NCI-H146 (cell line): ENCODE measurements at regions not wholly inside any gene's neighbourhood (a gene's known extent, or its start where the extent isn't known, plus 50 kb on each side); places are given as distances from the start of the nearest gene placed in this dataset.
"Not testable (repeated sequence)": the region's sequence is repeated elsewhere in the genome, so short reads cannot be mapped to it uniquely, and the experiment has no call there.

Experiments used
- DNase-seq: peaks from one replicate; lab custom pipeline; 2025; lab: John Stamatoyannopoulos, UW

DNA sequence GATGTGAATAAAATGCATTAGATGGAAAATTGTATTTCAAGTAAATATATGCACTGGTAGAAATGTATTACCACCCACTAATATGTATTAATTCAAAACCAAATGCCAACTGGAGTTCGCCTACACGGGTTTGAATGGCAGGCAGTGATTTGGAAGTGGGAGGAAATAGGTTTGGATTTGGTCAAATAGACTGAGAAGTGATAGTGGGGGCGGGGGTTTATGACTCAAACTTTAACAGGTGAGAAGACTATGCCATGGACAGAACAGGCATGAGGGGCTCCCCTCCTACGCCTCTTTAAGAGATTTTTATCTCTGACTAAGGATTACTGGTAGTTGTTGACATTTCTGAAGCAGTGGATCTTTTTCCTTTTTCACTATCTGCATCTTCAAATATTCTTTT lies 677.8 kb downstream of the NTRK3 start:
- no peak for DNase-seq

DNA sequence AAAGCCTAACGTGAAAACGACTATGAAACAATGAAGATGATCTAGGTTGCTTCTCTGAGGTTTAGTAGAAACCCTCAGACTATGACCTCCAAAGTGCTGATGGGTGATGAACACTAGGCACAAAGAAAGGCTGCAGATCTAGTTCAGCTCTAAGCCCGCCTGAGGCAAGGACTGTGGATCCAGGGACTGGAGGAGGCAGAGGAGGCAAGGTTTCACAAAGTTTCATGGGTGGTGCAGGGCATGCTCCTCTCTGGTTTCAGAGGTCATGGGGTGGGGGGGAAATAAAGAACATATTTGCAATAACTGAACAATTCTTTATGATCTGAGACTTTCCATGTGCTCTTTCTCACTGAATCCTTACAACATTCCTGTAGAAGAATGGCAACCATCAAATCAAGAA lies 679.2 kb downstream of the NTRK3 start:
- DNase-seq, result no peak

DNA sequence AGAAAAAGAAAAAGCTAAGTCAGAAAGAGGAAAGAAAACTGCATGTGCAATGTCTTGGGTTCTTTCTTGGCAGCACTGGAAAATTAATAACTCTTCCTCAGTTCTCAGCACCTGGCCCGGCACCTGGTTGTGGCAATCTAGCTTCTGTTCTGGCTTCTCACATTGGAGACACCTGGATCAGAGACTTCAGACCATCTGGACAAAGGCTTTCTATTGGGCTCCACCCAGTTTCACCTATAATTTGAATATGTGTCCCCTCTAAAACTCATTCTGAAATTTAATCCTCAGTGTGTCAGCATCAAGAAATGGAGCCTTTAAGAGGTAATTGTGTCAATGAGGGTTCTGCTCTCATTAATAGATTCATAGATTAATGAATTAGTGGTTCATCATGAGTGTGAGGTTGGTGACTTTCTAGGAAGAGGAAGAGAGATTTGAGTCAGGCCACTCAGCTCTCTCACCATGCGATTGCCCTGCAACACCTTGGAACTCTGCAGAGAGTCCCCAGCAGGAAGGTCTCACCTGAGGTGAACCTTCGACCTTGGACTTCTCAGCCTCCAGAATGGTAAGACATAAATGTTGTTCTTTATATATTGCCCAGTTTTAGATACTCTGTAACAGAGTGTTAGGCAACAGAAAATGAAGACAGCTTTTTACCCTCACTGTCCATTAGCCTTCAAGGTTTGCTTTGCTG lies 679.9 kb downstream of the NTRK3 start:
- no peak for DNase-seq

DNA sequence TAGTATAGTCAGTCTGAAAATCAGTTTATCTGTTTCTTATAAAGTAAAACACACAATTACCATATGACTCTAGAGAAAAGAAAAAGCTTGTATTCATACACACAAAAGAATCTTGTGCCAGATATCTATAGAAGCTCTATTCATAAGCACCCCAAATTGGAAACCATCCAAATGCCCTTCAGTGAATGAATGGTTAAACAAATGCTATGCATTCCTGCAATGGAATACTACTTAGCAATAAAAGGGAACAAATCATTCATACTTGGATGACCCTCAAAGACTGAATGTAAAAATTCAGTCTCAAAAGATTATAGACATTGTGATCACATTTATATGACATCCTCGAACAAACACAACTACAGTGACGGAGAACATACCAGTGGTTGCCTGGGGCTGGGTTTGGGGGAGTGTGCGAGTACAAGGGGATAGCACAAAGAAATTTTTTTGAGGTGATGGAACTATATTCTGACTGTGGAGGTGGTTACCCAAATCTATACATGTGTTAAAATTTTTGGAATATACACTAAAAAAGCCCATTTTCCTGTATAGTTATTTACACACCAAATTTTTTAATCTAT lies 680.6 kb downstream of the NTRK3 start:
- no peak for DNase-seq

DNA sequence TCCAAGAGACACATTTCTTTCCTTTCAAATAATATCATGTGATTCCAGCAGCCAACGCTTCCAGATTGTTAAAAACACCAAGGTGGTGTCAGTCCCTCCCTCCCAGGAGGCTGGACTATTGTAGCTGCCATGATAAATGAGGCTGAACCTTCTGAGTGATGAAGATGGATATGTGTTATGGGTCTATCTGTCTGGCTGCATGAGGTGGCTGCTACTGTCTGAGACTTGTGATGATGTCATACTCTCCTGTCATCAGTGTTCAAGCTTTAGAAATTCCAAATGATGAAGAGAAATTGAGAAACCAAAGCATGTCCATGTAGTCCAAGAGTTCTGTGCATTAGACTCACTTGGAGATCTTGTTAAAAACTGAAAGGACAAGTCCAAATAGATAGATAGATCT lies 683.0 kb downstream of the NTRK3 start:
- no peak for DNase-seq

DNA sequence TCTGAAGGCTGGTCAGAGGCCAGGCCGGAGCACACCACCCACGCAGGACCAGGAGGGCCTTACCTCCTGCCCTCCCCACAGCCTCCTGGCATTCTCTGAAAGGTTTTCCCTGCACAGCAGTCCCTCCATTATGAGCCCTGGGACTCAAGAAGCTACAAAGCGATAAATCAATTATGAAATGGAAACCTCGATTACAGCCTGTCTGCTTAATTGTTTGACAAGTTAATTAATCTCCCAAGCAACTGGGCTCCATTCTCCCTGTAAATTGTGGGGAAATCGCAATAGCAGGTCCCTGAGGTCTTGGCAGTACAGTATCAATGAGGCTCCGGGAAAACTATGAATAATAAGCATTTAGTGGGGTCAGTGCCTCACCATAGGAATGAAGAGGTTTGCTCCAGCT lies 683.5 kb downstream of the NTRK3 start:
- DNase-seq, result no peak

DNA sequence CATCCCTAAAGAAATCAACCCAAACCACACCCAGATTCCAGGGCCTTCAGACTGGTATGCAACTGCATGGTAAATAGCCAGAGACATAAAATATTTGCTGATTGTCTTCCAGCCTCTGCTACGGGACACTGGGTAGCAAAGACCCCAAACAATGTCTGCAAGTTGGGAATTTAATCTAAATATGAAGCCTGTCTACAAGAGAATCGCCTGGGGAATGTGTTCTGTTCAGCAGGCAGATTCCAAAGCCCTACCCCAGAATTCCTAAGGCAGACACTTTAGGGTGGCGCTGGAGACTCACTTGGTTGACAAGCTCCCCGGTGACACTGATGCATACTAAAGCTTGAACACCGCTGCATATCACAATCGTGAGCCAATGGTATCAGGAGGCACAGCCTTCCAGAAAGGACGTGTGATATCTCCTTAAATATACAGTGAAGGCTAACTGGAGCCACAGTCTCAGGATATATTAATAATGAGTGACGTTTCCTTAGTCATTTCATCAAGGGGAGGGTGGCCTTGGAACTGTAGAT lies 684.1 kb downstream of the NTRK3 start:
- DNase-seq, result no peak

DNA sequence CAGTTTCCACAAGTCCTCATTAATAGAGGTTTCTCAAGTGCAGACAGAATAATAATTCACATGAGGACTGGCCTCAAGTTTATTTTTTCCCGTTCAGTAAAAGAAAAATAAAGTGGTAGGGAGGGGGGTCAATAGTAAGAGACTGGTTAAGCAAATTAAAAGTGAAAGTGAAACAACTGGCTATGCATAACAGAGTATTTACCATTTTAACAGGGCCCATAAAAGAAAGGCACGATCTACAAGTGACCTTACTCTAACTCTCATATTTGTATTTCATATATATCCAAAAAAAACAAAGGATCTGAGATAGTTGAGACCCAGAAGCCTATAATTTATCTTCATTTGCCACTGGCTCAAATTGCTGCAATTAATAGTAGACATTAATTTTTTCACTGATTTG lies 686.3 kb downstream of the NTRK3 start:
- no peak for DNase-seq

DNA sequence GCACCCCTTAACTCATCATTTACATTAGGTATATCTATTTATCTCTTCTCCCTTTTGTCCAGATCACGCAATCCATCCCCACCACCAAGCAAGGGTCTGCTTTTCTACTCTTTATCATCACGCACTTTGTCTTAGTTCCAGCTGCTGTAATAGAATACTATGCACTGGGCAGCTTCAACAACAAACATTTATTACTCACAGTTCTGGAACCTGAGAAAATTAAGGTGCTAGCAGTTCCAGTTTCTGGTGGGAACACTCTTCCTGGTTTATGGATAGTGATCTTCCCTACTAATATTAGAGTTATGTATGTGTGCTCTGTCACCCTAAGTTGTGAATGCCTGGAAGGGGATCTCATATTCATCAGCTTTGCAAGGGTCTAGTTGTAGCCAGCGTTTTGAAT lies 687.0 kb downstream of the NTRK3 start:
- DNase-seq, result no peak

DNA sequence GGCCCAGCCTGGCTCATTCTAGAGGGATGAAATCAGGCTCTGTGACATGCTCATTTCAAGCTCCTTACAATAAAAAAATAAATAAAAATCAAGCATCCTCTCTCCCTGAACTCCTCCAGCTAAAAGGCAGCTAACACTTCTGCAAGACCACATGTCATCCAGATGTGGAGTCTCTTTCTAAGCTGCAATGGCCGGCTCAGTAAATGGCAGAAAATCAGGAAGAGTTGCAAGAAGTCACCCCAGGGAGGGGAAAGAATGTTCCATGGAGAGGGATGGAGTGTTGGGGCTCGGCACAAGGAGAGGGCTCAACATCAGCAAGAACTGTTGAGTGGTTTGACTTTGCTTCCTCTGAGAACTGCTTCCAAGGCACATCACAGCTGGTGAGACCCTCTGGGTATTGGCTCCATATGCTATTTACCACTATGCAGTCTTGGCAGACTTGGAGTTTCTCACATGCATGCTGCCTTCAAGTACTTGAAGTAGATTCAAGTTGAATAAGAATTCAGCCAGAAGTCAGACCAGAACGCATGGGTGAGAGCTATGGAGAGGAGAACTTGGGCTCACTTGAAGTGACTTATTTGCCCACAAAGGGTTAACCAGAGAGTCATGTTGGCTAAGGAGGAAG lies 689.0 kb downstream of the NTRK3 start:
- DNase-seq, result no peak

DNA sequence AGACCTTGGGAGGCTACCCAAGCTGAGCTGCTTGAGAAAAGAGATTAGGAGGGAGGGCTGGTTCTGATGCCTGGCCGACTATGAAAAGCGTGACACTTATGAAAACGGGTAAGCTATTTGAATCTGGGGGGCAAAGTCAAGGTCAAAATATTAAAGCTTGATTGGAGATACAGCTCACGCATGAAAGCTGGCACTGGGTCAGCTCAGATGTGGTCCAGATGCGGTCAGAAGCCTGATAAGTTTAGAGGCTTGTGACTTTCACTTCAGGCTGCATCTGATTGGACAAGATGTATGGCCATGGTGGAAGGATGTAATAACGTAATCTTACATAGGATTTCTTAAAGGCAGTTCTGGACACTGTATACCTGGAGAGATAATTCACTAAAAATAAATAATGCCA lies 690.3 kb downstream of the NTRK3 start:
- no peak for DNase-seq

DNA sequence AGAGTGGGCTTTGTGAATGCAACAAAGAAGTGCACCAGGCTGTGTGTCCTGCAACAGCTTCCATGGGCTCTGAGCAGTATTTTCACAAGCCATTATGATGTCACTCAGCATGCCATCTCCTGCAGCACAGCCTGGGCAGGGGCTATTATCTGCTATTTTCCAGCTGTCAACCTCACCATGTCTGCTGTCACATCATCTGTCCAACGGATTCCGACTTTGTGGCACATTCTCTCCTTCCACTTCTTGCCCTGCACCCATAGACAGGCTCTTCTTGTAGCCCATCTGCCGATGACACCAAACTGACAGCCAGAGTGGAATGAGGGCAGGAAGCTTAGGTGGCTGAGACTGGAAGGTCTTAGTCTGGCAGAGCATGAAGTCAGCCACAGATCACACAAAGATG lies 691.9 kb downstream of the NTRK3 start:
- DNase-seq, result no peak

DNA sequence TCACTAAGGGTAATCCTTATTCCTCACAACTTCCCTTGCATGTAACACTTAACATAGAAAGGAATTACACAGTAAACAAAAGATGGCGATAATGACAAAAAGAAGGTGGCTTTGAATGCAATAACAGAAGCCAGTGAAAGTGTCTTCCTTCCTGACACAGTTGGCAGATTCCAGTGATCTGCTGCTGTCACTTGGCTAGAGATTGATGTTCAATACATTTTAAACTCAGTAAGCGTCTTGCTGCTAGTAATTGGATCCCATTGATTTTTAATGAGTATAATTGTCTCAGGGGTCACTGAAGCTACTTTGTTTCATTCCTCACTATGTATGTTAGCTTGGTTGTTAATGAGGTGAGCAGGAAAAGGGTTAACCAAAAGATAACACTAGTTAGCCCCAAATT lies 692.7 kb downstream of the NTRK3 start:
- no peak for DNase-seq

DNA sequence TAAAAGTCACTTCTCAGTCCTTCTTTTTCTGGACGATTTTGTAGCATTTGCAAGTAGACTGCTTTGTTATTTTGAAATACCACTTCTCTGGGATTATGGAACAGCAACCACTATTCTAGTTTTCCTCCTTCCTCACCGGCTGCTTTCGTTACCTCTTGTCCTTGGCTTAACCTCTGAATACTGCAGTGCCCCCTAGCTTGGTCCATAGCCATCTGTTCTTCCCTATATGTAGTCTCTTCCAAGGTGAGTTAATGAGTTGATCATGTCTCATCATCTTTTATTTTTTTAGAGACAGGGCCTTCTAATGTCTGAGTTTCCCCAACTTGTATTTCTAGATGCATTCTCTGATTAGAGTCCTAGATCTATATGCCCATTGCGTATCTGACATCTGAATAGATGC lies 694.3 kb downstream of the NTRK3 start:
- DNase-seq, result no peak

DNA sequence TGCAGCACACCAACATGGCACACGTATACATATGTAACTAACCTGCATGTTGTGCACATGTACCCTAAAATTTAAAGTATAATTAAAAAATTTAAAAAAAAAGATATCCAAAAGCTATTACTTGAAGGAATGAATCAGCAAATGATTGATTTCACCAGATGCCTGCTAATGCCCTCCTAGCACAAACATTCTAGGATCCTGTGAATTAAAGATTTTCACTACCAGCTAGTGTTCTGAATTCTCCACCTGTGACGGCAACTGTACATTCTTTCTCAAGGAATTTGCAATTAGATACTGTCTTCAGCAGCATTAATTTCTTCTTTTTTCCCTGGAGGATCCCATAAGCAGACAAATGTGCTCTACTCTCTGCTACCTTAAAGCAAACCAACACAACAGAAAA lies 694.9 kb downstream of the NTRK3 start:
- DNase-seq, result no peak

DNA sequence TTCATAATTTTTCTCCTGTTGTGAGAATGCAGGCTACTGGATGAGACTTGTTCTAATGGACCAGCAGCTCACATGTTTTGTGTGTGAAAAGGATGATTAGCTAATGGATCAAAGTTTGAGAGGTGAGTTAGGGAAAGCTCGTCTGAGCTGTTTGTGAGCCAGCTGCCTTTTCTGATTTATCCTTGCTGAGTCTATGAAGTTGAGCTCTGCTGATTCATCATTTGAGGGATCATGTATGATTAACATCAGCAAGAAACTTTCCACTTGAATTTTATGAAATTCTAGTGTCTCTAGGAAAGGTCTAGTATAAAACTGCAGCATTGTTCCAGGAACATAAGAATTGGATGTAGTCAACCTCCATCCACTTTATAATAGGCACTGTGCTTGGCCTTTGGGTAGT lies 698.7 kb downstream of the NTRK3 start:
- DNase-seq, result no peak

DNA sequence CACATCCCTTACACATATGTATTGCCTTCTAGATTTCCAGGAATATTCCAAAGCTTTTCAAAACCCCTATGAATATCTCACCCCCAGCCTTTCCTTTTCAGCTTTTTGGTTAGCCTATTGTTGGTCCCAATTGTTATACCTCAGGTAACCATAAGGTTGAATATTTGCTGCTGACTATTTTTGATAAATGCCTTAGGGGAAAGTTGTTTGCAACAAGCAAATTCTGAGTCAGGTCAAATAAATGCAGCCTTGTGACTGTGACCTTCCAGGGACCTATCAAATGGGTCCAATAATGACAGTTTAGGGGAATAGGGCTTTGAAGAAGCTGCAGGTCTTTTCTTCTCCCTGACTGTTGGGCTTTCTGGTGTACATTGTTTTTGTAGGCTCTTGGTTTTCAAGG lies 699.7 kb downstream of the NTRK3 start:
- no peak for DNase-seq

DNA sequence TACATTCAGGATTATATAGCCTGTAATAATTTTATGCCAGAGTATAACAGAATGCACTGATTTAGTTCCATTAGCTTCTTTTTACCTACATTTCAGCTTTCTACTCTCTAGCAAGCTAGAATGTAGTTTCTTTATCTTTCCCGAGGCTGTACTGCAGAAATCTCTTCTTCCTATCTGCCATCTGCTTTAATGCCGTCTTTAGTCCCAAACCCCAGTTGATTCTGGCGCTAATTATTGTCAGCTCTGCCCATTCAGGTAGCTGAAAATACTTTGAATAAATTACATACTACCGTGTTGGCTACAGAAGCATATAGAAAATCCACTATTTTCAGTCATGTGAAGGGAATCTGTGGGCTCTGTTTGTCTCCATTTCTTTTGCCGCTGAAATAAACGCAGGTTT lies 706.7 kb downstream of the NTRK3 start:
- no peak for DNase-seq

DNA sequence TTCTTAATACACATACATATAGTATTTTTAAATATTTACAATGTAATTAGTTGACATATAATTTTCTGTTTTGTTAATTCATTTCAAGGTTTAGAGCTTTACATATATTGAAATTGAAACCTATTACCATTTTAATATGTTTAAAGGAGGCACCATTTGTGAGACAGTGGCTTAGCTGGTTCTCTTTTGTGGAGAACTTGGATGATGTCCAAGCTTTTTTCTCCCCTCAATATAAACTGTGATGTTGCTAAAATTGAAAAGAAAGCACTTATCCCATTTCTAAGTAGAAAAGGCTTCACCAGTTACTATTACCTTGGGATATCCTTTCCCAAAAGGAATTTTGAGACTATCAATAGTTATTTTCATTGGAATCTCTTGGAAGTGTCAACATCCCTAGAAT lies 707.2 kb downstream of the NTRK3 start:
- no peak for DNase-seq

DNA sequence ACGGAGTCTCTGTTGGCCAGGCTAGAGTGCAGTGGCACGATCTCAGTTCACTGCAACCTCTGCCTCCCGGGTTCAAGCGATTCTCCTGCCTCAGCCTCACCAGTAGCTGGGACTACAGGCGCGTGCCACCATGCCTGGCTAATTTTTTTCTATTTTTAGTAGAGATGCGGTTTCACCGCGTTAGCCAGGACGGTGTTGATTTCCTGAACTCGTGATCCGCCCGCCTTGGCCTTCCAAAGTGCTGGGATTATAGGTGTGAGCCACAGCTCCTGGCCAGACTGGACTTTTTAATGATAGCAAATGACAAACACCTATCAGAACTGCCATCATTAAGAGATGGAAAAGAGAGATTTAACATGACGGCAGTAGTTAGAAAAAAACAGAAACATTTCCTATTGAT lies 707.9 kb downstream of the NTRK3 start:
- DNase-seq, result not testable (repeated sequence)

DNA sequence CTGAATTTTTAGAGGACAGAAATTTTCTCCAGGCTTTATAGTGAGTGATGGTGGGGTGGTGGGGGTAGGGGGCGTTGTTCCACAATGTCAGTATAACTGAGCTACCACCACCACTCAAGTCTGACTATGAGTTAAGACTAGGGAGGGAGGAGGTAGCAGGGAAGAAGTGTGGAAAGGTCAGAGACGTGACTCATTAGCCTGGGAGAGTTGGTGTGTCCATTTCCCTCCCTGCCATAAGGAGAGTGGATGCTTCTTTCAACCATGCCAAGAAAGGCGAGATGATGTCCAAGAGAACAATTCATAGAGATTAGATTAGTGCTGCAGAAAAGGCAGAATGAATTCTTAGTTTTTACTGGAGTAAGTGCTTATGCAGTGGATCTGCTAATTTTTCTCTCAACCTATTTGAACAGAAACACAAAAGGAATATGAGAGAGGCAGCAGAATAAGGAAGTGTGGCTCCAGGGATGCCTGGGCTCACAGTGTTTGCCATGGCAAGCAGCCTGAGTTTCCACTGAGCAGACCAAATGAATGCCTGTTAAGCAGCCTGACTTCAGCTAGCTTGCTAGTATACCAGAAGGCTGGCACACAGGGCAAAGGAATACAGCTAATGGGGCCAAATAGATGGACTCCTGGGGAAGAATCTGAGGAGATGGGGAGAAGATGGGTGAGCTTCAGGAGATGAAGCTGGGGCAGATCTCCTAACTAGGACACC lies 708.9 kb downstream of the NTRK3 start:
- DNase-seq, result no peak

DNA sequence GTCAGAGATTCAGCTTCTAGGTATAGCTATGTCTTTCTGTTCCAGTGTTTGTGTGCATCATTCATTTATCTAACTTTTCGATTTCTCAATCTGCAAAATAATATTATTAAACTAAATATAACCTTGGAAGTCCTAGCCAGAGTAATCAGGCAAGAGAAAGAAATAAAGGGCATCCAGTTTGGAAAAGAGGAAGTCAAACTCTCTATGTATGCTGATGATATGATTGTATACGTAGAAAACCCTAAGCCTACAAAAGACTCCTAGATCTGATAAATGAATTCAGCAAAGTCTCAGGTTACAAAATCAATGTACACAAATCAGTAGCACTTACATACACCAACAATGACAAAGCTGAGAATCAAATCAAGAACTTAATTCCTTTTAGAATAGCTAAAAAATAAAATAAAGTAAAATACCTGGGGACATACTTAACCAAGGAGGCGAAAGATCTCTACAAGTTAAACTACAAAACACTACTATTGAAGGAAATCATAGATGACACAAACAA lies 718.2 kb downstream of the NTRK3 start:
- no peak for DNase-seq

DNA sequence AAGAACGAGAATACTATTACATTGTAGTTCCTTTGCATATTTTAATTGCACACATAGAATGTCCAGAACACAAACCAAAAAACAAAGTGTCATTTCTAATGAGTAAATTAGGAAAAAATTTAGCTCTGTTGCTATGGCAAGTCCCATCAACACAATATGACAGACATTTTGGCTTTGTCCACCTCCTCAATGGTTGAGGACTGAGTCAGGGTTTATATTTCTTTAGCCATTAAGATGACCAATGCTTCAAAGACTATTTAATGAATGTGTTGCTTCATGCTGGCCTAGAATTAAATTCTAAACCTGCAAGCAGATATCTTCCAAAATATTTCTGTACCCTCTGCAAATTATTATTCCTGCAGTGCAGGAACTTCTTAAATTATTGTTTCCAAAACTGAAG lies 719.2 kb downstream of the NTRK3 start:
- no peak for DNase-seq
